K562 (cell line): ENCODE measurements at regions not wholly inside any gene's neighbourhood (a gene's known extent, or its start where the extent isn't known, plus 50 kb on each side); places are given as distances from the start of the nearest gene placed in this dataset.

Experiments used
- ATAC-seq: fragments of 200-7000 bp; cut with Tn5 transposase; 3 replicates; pipeline ENCODE4 v1.9.1; 2020; ENCODE audit warnings: moderate library complexity
- BruUV-seq: library from RNA; stranded (reverse); fragments of 400-500 nt; replicated peaks from 2 replicates; lab custom pipeline; 2021; lab: Mats Ljungman, UMichigan
- CTCF ChIA-PET: fragments of 300-600 bp; formaldehyde crosslinking; extraction: SDS; loops from one replicate; lab custom pipeline; 2021; ENCODE audit warnings: low intra/inter-chr PET ratio; lab: Yijun Ruan, JAX
- POLR2A ChIA-PET: fragments of 300-600, 350-650 bp; sonication (Branson Sonifier 250); formaldehyde crosslinking; extraction: SDS; loops from one replicate; lab custom pipeline; 2021; ENCODE audit warnings: antibody characterized with exemption, inconsistent platforms; lab: Yijun Ruan, JAX
- DNase-seq, 4 experiments: peaks; one replicate each; pipeline versions ENCODE4 v3.0.0 to v3.0.0-alpha.2; 2011 to 2018; ENCODE audit warnings: low spot score in 3 of 4, mixed read lengths in 3 of 4; ENCODE audit errors: extremely low read depth in 1 of 4
- FAIRE-seq: peaks from 2 replicates; lab custom pipeline; 2011; peaks lifted over from hg19 to GRCh38; lab: Jason Lieb, UNC
- H2AFZ ChIP-seq: 2 replicates; pipeline ENCODE4 v1.6.0; 2011; ENCODE audit warnings: low read depth, low read length, control low read depth, inconsistent platforms
- H3K27ac ChIP-seq: fragments of 200-600 bp; 3 replicates; pipeline ENCODE4 v1.8.0; 2011; ENCODE audit warnings: low read depth, mild to moderate bottlenecking, control low read depth, inconsistent platforms, low read length, moderate library complexity, mixed read lengths; ENCODE audit errors: extremely low read depth
- H3K27me3 ChIP-seq, 2 experiments: fragments of 300-600 bp in 1 of 2; 2 replicates in 1 of 2; 3 replicates in 1 of 2; pipeline versions ENCODE4 v1.6.0 to v1.8.0; 2011; ENCODE audit warnings: inconsistent platforms in 2 of 2, low read length in 2 of 2, mild to moderate bottlenecking in 1 of 2, mixed read lengths in 1 of 2, moderate library complexity in 1 of 2; ENCODE audit not compliant: control insufficient read depth in 2 of 2, insufficient read depth in 2 of 2
- H3K36me3 ChIP-seq: fragments of 300-600 bp; 3 replicates; pipeline ENCODE4 v1.8.0; 2011; ENCODE audit warnings: mild to moderate bottlenecking, low read length, inconsistent platforms; ENCODE audit not compliant: control insufficient read depth, insufficient read depth
- H3K4me1 ChIP-seq, 2 experiments: fragments of 200-600 bp in 1 of 2; replicated peaks in 1 of 2; 2 replicates in 1 of 2; 3 replicates in 1 of 2; pipeline versions ENCODE4 v1.5.1 to v1.8.0; 2011; ENCODE audit warnings: inconsistent platforms in 2 of 2, low read length in 2 of 2, mild to moderate bottlenecking in 1 of 2, mixed read lengths in 1 of 2, moderate library complexity in 1 of 2; ENCODE audit not compliant: control insufficient read depth in 2 of 2, insufficient read depth in 2 of 2
- H3K4me2 ChIP-seq: 2 replicates; pipeline ENCODE4 v1.6.1; 2011; ENCODE audit warnings: low read length, control low read depth, inconsistent platforms, mixed read lengths; ENCODE audit not compliant: insufficient read depth
- H3K4me3 ChIP-seq: fragments of 200-600 bp; sonication (generic), shearing (Covaris generic); 2 replicates; pipeline ENCODE4 v1.5.1; 2016; ENCODE audit warnings: control low read depth, inconsistent platforms
- H3K79me2 ChIP-seq: fragments of 200-600 bp; 3 replicates; pipeline ENCODE4 v1.8.0; 2011; ENCODE audit warnings: low read length, inconsistent platforms; ENCODE audit not compliant: control insufficient read depth, insufficient read depth
- H3K9ac ChIP-seq, 2 experiments: 2 replicates each; pipeline versions ENCODE4 v1.6.0 to v1.6.1; 2011; ENCODE audit warnings: low read depth in 2 of 2, low read length in 2 of 2, control low read depth in 1 of 2, inconsistent platforms in 1 of 2, mild to moderate bottlenecking in 1 of 2, mixed read lengths in 1 of 2; ENCODE audit not compliant: insufficient read depth in 1 of 2
- H3K9me1 ChIP-seq: one replicate; pipeline ENCODE4 v1.6.0; 2011; ENCODE audit warnings: inconsistent platforms, mild to moderate bottlenecking, low read length, moderate library complexity; ENCODE audit not compliant: control insufficient read depth, insufficient read depth
- H3K9me3 ChIP-seq: replicated peaks from 2 replicates; pipeline ENCODE4 v1.5.1; 2011; ENCODE audit warnings: low read depth, low read length, inconsistent platforms; ENCODE audit not compliant: control insufficient read depth, insufficient read depth
- H4K20me1 ChIP-seq: replicated peaks from 2 replicates; pipeline ENCODE4 v1.6.1; 2011; ENCODE audit warnings: low read length, inconsistent platforms, mixed read lengths; ENCODE audit not compliant: control insufficient read depth, insufficient read depth
- FOXJ3 ChIP-seq: sonication (generic); formaldehyde crosslinking; IDR thresholded peaks from 2 replicates; pipeline ENCODE4 v1.4.0; 2020; ENCODE audit warnings: mild to moderate bottlenecking, missing genetic modification reagents
- FOXP4 ChIP-seq: sonication (generic); formaldehyde crosslinking; IDR thresholded peaks from 2 replicates; pipeline ENCODE4 v1.8.0; 2022; ENCODE audit warnings: mild to moderate bottlenecking, missing genetic modification reagents, borderline replicate concordance
- HBP1 ChIP-seq: fragments of 450-650 bp; formaldehyde crosslinking; IDR thresholded peaks from 2 replicates; pipeline ENCODE4 v1.4.0; 2022; ENCODE audit warnings: missing genetic modification characterization
- HDGF ChIP-seq: fragments of 450-650 bp; IDR thresholded peaks from 2 replicates; pipeline ENCODE4 v1.6.1; 2016
- HNRNPK ChIP-seq: fragments of 200-400 bp; formaldehyde crosslinking; IDR thresholded peaks from one replicate; pipeline ENCODE4 v1.6.1; 2018; ENCODE audit warnings: mild to moderate bottlenecking, low read depth, low read length; ENCODE audit not compliant: poor library complexity, severe bottlenecking
- MAFG ChIP-seq: fragments of 450-650 bp; conservative IDR thresholded peaks from 2 replicates; pipeline ENCODE4 v1.6.1; 2016; ENCODE audit warnings: missing genetic modification characterization, missing compliant biosample characterization
- MAFK ChIP-seq: IDR thresholded peaks from 2 replicates; pipeline ENCODE4 v1.6.1; 2011; ENCODE audit warnings: low read length, improper control_type of control experiment
- MAX ChIP-seq: sonication (generic); formaldehyde crosslinking; IDR thresholded peaks from 2 replicates; pipeline ENCODE4 v1.9.0; 2022; ENCODE audit warnings: mild to moderate bottlenecking, missing genetic modification reagents
- MCM7 ChIP-seq, 2 experiments: fragments of 450-650 bp; IDR thresholded peaks; 2 replicates each; pipeline ENCODE4 v1.6.1; 2016 to 2018
- NCOA2 ChIP-seq, 2 experiments: fragments of 450-650 bp; IDR thresholded peaks; 2 replicates each; pipeline ENCODE4 v1.6.1; 2018; ENCODE audit warnings: mild to moderate bottlenecking in 2 of 2, moderate library complexity in 1 of 2; ENCODE audit not compliant: partially characterized antibody in 2 of 2
- PTTG1 ChIP-seq: fragments of 450-650 bp; IDR thresholded peaks from 2 replicates; pipeline ENCODE4 v1.6.1; 2016; ENCODE audit warnings: low read depth, mild to moderate bottlenecking, missing genetic modification characterization, missing compliant biosample characterization
- RBBP5 ChIP-seq: fragments of 200-600 bp; sonication (generic); IDR thresholded peaks from 2 replicates; pipeline ENCODE4 v1.6.1; 2012; ENCODE audit warnings: borderline replicate concordance, mild to moderate bottlenecking, low read length, control low read depth, inconsistent platforms; ENCODE audit not compliant: insufficient read depth, poor library complexity, severe bottlenecking
- RBM22 ChIP-seq: fragments of 200-400 bp; formaldehyde crosslinking; IDR thresholded peaks from 2 replicates; pipeline ENCODE4 v1.6.1; 2018; ENCODE audit warnings: low read length, low read depth; ENCODE audit not compliant: poor library complexity, severe bottlenecking
- RNF2 ChIP-seq: sonication (generic); IDR thresholded peaks from 2 replicates; pipeline ENCODE4 v1.6.1; 2016
- SMC3 ChIP-seq: conservative IDR thresholded peaks from 2 replicates; pipeline ENCODE4 v1.6.1; 2011; ENCODE audit warnings: low read depth, low read length, improper control_type of control experiment; ENCODE audit not compliant: insufficient read depth
- SREBF1 ChIP-seq: fragments of 150-350 bp; IDR thresholded peaks from 2 replicates; pipeline ENCODE4 v1.6.1; 2014; ENCODE audit warnings: antibody characterized with exemption, low read depth, low read length, borderline replicate concordance
- TRIM25 ChIP-seq: fragments of 450-650 bp; IDR thresholded peaks from 2 replicates; pipeline ENCODE4 v1.7.0; 2016; ENCODE audit warnings: borderline replicate concordance
- ZNF23 ChIP-seq: fragments of 250-450 bp; sonication (Bioruptor Pico); IDR thresholded peaks from 2 replicates; pipeline ENCODE4 v1.4.0; 2020; ENCODE audit warnings: mild to moderate bottlenecking
- WGBS: fragments of 100-300 bp; shearing (Covaris generic); methylation state at CpG from one replicate; pipeline ENCODE4 v1.1.6; 2016; ENCODE audit warnings: low coverage, mixed read lengths; ENCODE audit not compliant: insufficient coverage; ENCODE audit errors: missing lambda C conversion rate; 5-methylcytosine and 5-hydroxymethylcytosine counted together
- in situ Hi-C: fragments of 300-500 bp; cut with MboI; formaldehyde crosslinking; loops from 4 replicates; pipeline ENCODE4 v1.15.0; 2018; ENCODE audit warnings: inconsistent platforms, mixed read lengths
- intact Hi-C: fragments of 100-400 bp; cut with micrococcal nuclease; formaldehyde crosslinking; loops from 2 replicates; pipeline ENCODE4 v1.14.2; 2022

- TF ChIP-seq MCM7 (IDR thresholded peaks at IDR 0.05), result no peak
- no peak for TF ChIP-seq HDGF
- no peak for TF ChIP-seq FOXJ3
- TF ChIP-seq HNRNPK, result no peak
- no peak for TF ChIP-seq MAFG (tag)
- no peak for TF ChIP-seq MAFK
- no peak for TF ChIP-seq ZNF23
- TF ChIP-seq HBP1 (CRISPR knock-in tag), result no peak
- TF ChIP-seq SMC3, result no peak
- no peak for TF ChIP-seq TRIM25
- no peak for TF ChIP-seq RBBP5
- TF ChIP-seq FOXP4 (CRISPR knock-in tag), result no peak
- no peak for TF ChIP-seq NCOA2 (IDR thresholded peaks at IDR 0.05; ENCODE audit: partially characterized antibody in 2 of 2)
- no peak for TF ChIP-seq RBM22
- no peak for TF ChIP-seq PTTG1
- no peak for TF ChIP-seq RNF2
- no peak for TF ChIP-seq SREBF1
- no peak for TF ChIP-seq MAX (CRISPR knock-in tag)
- BruUV-seq, result no TSS peak
- H3K4me2 ChIP-seq, result no peak overlapping the region
- ChIA-PET CTCF (no interaction called here), POLR2A (no interaction called here)
- H3K9ac ChIP-seq, result no peak overlapping the region
- no peak overlapping the region for H3K27ac ChIP-seq
- H3K4me1 ChIP-seq, result no peaks in the 10 kb centered on the region
- in situ Hi-C loops (no loop called here), intact Hi-C loops (no loop called here)
- H3K36me3 ChIP-seq, result no peaks in the 10 kb centered on the region
- ATAC-seq (no peak), DNase-seq (no peak), FAIRE-seq (no peak)
- no peak overlapping the region for H2AFZ ChIP-seq
- 0% methylated on average over 2 of the region's 2 CpGs for WGBS
- no peaks in the 10 kb centered on the region for H3K9me1 ChIP-seq
- peaks cover 25 to 33% of the 10 kb centered on the region in 2 experiments for H3K27me3 ChIP-seq
- 0 out of 2 replicates have a peak, but pooled peaks cover 5% of the 10 kb centered on the region for H4K20me1 ChIP-seq
- no peaks in the 10 kb centered on the region for H3K9me3 ChIP-seq
- no peak overlapping the region for H3K4me3 ChIP-seq
- no peaks in the 10 kb centered on the region for H3K79me2 ChIP-seq
Measured at GRCh38 chr10:43882711-43883110, 234.0 kb upstream of the ZNF32 start.
